ENCODE measurements at regions not wholly inside any gene's neighbourhood (a gene's known extent, or its start where the extent isn't known, plus 50 kb on each side); places are given as distances from the start of the nearest gene placed in this dataset.

DNA sequence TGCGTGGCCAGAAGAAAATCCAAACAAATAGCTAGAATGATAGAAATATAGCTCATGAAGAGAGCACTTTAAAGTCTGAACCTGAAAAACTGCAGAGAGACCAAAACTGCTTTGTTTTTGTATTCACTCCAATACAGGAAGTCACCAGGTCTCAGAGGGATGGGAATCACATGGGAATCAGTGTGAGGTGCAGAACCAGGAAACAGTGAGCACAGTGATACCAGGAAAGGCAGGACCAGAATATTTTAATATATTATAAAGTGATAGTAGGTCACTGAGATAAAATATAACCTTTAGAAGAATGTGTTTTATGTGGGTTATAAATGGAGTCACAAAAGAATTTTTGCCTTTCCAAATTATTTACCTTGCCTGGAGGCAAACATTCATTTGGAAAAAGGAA lies 277.3 kb downstream of the CASP12 start:
- Histone ChIP-seq H3K4me3 (no peak overlapping the region), H3K36me3 (no peaks in the 10 kb centered on the region), H3K9me3 (no peaks in the 10 kb centered on the region), H3K27ac (replicated peaks in 1 of 4) (no peak overlapping the region), H3K4me1 (no peaks in the 10 kb centered on the region), H3K27me3 (no peaks in the 10 kb centered on the region)
- TF ChIP-seq EP300 (IDR thresholded peaks at IDR 0.05) (no peak), POLR2A (IDR thresholded peaks at IDR 0.05; ENCODE audit: low read depth) (no peak), POLR2AphosphoS5 (IDR thresholded peaks at IDR 0.05) (no peak)
- TF ChIP-seq, protein P1, sequence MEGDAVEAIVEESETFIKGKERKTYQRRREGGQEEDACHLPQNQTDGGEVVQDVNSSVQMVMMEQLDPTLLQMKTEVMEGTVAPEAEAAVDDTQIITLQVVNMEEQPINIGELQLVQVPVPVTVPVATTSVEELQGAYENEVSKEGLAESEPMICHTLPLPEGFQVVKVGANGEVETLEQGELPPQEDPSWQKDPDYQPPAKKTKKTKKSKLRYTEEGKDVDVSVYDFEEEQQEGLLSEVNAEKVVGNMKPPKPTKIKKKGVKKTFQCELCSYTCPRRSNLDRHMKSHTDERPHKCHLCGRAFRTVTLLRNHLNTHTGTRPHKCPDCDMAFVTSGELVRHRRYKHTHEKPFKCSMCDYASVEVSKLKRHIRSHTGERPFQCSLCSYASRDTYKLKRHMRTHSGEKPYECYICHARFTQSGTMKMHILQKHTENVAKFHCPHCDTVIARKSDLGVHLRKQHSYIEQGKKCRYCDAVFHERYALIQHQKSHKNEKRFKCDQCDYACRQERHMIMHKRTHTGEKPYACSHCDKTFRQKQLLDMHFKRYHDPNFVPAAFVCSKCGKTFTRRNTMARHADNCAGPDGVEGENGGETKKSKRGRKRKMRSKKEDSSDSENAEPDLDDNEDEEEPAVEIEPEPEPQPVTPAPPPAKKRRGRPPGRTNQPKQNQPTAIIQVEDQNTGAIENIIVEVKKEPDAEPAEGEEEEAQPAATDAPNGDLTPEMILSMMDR (IDR thresholded peaks at IDR 0.05): no peak
- no peak for DNase-seq (ENCODE audit: extremely low spot score)
- intact Hi-C loops (cut with DNase I): no loop called here
- WGBS: 90% methylated on average over 1 of the region's 1 CpG

DNA sequence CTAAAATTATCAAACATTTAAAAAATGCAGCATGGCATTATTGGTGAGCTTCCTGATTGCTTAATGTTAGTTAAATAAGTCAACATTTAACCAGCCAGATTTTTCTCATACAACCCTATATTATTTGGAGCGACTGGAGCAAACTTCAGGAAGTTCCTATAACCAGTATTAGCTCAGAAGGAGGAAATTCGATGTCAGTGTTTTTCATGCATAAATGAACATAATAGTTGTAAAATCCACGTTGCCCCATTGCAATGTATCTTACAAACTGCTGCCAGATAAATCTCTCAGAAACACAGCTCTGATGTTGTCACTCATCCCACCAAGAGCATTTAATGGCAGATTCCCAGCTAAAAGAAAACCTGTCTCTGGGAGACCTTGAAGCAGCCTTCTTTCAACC lies 278.5 kb downstream of the CASP12 start:
- no peak for DNase-seq (ENCODE audit: extremely low spot score)
- WGBS: 79% methylated on average over 3 of the region's 3 CpGs
- H3K4me1 ChIP-seq: no peaks in the 10 kb centered on the region
- no peaks in the 10 kb centered on the region for H3K36me3 ChIP-seq
- intact Hi-C loops (cut with DNase I): no loop called here
- TF ChIP-seq, protein P1 (IDR thresholded peaks at IDR 0.05): no peak
- no peak for TF ChIP-seq POLR2A (IDR thresholded peaks at IDR 0.05; ENCODE audit: low read depth)
- TF ChIP-seq POLR2AphosphoS5 (IDR thresholded peaks at IDR 0.05): no peak
- TF ChIP-seq EP300 (IDR thresholded peaks at IDR 0.05): no peak
- no peaks in the 10 kb centered on the region for H3K27me3 ChIP-seq
- no peak overlapping the region for H3K27ac ChIP-seq (replicated peaks in 1 of 4)
- H3K4me3 ChIP-seq: no peak overlapping the region
- no peaks in the 10 kb centered on the region for H3K9me3 ChIP-seq

DNA sequence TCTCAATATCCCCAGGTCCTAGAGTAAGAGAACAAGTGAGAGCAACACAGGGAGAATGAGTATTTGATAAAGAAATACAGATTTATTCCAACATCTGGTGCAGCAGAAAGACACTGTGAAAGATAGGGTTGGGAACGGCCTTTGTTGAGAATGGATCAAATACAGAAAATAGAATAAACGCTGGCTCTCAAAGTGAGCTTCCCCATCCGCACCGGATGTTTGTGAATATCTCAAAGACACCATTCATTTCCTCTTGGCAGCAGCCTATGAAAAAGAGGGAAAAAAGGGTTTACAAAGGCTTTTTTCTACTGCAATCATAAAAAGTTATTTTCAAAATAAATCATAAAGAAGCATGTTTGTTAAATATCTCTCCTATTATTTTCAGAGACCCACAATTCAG lies 279.3 kb downstream of the CASP12 start:
- TF ChIP-seq POLR2A (IDR thresholded peaks at IDR 0.05; ENCODE audit: low read depth) (no peak), EP300 (IDR thresholded peaks at IDR 0.05) (no peak), POLR2AphosphoS5 (IDR thresholded peaks at IDR 0.05) (no peak)
- TF ChIP-seq, protein P1 (IDR thresholded peaks at IDR 0.05): no peak
- H3K36me3 ChIP-seq: no peaks in the 10 kb centered on the region
- intact Hi-C loops (cut with DNase I): no loop called here
- H3K4me1 ChIP-seq: no peaks in the 10 kb centered on the region
- H3K4me3 ChIP-seq: no peak overlapping the region
- WGBS: 44% methylated on average over 4 of the region's 4 CpGs
- H3K27me3 ChIP-seq: no peaks in the 10 kb centered on the region
- H3K9me3 ChIP-seq: no peaks in the 10 kb centered on the region
- no peak overlapping the region for H3K27ac ChIP-seq (replicated peaks in 1 of 4)
- no peak for DNase-seq (ENCODE audit: extremely low spot score)

DNA sequence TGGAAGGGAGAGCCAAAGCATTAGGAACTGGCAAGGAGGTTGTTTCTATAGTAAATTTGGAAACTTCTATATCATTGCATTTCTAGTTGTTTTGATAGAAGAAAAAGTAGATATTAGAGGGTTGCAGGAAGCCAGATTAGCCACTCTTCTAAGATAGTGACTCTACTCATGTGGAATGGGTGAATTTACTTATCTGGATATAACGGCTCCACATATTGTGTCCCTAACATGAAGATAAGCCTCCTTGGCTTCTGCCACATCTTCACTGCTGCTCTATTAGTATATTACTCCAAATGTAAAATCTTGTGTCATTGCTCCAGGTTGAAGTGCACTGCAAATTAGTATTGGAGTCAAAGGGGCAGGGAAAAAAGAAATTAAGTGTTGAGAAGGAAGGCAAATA lies 283.3 kb downstream of the CASP12 start:
- DNase-seq (ENCODE audit: extremely low spot score): no peak
- no peaks in the 10 kb centered on the region for H3K36me3 ChIP-seq
- intact Hi-C loops (cut with DNase I): no loop called here
- H3K4me1 ChIP-seq: peaks cover 0 to 5% (median 3%) of the 10 kb centered on the region in 4 donors
- WGBS: 100% methylated on average over 1 of the region's 1 CpG
- no peak for TF ChIP-seq EP300 (IDR thresholded peaks at IDR 0.05)
- TF ChIP-seq POLR2AphosphoS5 (IDR thresholded peaks at IDR 0.05): no peak
- no peak for TF ChIP-seq POLR2A (IDR thresholded peaks at IDR 0.05; ENCODE audit: low read depth)
- TF ChIP-seq, protein P1 (IDR thresholded peaks at IDR 0.05): no peak
- H3K9me3 ChIP-seq: no peaks in the 10 kb centered on the region
- H3K4me3 ChIP-seq: no peak overlapping the region
- H3K27ac ChIP-seq (replicated peaks in 1 of 4): no peak overlapping the region
- no peaks in the 10 kb centered on the region for H3K27me3 ChIP-seq

DNA sequence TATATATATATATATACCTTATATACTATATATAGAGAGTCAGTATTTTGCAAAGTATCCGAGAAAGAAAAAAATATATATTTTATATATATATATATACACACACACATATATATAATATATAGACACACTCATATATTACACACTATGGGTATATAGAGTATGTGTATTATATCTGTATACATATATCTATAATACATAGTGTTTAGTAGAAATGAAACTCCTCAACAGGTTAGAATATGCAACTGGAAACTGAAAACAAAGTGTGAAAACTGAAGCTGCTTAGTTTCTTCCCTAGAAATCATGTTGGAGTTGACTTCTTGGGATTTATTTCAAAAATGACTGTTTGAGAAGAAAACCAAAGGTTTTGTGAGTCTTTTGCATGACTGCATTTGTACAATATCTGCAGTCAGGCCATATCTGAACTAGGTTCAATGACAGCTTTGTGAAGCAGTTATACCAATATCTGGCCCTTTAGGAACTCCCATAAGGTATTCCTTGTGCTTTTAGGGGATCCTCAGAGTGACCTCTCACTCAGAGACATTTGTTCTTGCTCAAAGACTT lies 284.1 kb downstream of the CASP12 start:
- intact Hi-C loops (cut with DNase I): no loop called here
- no peak for DNase-seq (ENCODE audit: extremely low spot score)
- Histone ChIP-seq H3K9me3 (no peaks in the 10 kb centered on the region), H3K4me1 (peaks cover 0 to 13% (median 11%) of the 10 kb centered on the region in 4 donors), H3K4me3 (no peak overlapping the region), H3K27me3 (no peaks in the 10 kb centered on the region), H3K27ac (replicated peaks in 1 of 4) (no peak overlapping the region), H3K36me3 (no peaks in the 10 kb centered on the region)
- TF ChIP-seq POLR2A (IDR thresholded peaks at IDR 0.05; ENCODE audit: low read depth) (no peak), EP300 (IDR thresholded peaks at IDR 0.05) (no peak), POLR2AphosphoS5 (IDR thresholded peaks at IDR 0.05) (no peak)
- TF ChIP-seq, protein P1 (IDR thresholded peaks at IDR 0.05): no peak
- 94% methylated on average over 1 of the region's 1 CpG for WGBS

Measured in esophagus muscularis mucosa (tissue), 4 donors.